ENCODE measurements at regions not wholly inside any gene's neighbourhood (a gene's known extent, or its start where the extent isn't known, plus 50 kb on each side); places are given as distances from the start of the nearest gene placed in this dataset.

DNA sequence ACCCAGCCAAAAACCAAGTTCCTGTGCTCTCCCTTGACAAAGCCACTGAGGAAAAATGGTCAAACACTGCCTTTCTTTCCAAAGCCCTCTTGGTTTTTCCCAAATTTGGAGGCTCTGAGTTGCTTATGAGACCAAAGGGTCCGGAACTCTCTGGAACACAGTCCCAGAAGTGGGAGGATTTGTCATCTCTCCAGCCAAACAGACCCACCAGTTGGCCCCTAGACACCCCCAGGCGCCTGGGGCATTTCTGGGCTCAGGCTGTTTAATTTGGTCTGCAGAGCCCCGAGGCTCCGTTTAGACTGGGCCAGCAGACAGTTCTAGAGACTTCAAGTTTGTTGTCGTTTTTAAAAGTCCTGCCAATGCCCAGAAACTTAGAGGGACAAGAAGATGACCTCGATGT is 239.1 kb downstream of the SEC14L1 start:
- no peaks in the 10 kb centered on the region for H3F3A ChIP-seq (ENCODE audit: low read length, unreplicated experiment)
- no peaks in the 10 kb centered on the region for H3K9me3 ChIP-seq (ENCODE audit: low read length)
- ChIA-PET CTCF (no interaction called here), POLR2A (ENCODE audit: unreplicated experiment) (no interaction called here)
- no peak overlapping the region for H3K9ac ChIP-seq (ENCODE audit: low read length)
- TF ChIP-seq EZH2 (IDR thresholded peaks at IDR 0.05; ENCODE audit: low read length, unreplicated experiment) (no peak), EZH2phosphoT487 (IDR thresholded peaks at IDR 0.05; ENCODE audit: borderline replicate concordance, low read length) (no peak)
- TF ChIP-seq, protein P1, sequence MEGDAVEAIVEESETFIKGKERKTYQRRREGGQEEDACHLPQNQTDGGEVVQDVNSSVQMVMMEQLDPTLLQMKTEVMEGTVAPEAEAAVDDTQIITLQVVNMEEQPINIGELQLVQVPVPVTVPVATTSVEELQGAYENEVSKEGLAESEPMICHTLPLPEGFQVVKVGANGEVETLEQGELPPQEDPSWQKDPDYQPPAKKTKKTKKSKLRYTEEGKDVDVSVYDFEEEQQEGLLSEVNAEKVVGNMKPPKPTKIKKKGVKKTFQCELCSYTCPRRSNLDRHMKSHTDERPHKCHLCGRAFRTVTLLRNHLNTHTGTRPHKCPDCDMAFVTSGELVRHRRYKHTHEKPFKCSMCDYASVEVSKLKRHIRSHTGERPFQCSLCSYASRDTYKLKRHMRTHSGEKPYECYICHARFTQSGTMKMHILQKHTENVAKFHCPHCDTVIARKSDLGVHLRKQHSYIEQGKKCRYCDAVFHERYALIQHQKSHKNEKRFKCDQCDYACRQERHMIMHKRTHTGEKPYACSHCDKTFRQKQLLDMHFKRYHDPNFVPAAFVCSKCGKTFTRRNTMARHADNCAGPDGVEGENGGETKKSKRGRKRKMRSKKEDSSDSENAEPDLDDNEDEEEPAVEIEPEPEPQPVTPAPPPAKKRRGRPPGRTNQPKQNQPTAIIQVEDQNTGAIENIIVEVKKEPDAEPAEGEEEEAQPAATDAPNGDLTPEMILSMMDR (conservative IDR thresholded peaks at IDR 0.05; ENCODE audit: low read depth, low read length), result no peak
- intact Hi-C loops (cut with micrococcal nuclease), result no loop called here
- peaks cover 95% of the 10 kb centered on the region for H3K79me2 ChIP-seq (ENCODE audit: low read length)
- H3K4me1 ChIP-seq (ENCODE audit: insufficient read depth, low read length), result no peaks in the 10 kb centered on the region
- no peaks in the 10 kb centered on the region for H3K9me2 ChIP-seq (replicated peaks; ENCODE audit: low read length)
- H3K4me2 ChIP-seq (ENCODE audit: low read length), result no peak overlapping the region
- BruUV-seq (replicated peaks), result no TSS peak
- H2AFZ ChIP-seq (ENCODE audit: low read length), result no peak overlapping the region
- no peak overlapping the region for H3K4me3 ChIP-seq (ENCODE audit: low read length)
- DNase-seq (no peak), ATAC-seq (no peak)
- peaks cover 64% of the 10 kb centered on the region for H4K20me1 ChIP-seq (ENCODE audit: low read length)
- no peak overlapping the region for H3K27ac ChIP-seq (ENCODE audit: low read length)
- H3K36me3 ChIP-seq (ENCODE audit: low read depth, low read length), result no peaks in the 10 kb centered on the region; the same call in 1 of the 2 replicates
- no peaks in the 10 kb centered on the region for H3K27me3 ChIP-seq (ENCODE audit: low read length)

DNA sequence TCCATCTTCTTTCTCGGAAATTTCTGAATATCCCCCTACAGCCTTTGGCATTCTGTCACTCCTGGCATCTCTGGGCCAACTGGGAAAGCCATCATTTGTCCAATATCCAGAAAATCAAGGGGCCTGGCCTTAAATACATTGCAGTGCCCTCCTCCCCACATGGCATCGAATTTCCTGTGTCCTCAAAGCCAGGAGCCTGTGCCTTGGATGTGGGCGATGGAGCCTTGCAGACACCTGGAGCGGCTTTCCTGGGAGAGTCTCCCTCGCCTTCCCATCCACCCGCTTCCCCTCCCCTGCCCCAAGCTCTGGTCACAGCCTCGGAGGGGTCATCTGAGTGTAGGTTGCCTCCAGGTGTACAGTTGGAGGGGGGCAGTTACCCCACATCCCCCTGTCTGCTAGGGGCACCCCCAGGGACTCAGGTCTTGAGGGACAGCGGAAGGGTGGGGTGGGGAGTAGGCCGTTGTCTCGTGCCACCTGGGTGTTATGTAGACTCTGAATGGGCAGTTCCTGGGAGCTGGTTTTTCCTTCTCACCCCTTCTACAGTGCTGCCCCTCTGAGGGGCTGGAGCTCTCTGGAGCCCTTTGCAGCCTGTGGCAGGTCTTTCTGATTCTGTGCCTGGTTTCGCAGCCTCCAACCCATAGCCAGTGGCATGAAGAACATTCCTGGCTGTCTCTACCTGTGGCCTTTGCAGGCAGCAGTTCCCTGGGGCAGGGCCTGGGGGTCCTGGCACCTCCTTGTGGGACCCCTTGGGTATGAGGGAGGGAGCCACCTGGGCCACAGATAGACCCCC is 239.8 kb downstream of the SEC14L1 start:
- no peaks in the 10 kb centered on the region for H3F3A ChIP-seq (ENCODE audit: low read length, unreplicated experiment)
- H4K20me1 ChIP-seq (ENCODE audit: low read length), result peaks cover 56% of the 10 kb centered on the region
- ATAC-seq (no peak), DNase-seq (no peak)
- POLR2A ChIA-PET (ENCODE audit: unreplicated experiment), result no interaction called here
- H3K9me3 ChIP-seq (ENCODE audit: low read length), result no peaks in the 10 kb centered on the region
- no peak overlapping the region for H3K9ac ChIP-seq (ENCODE audit: low read length)
- H3K27ac ChIP-seq (ENCODE audit: low read length), result no peak overlapping the region
- no peaks in the 10 kb centered on the region for H3K27me3 ChIP-seq (ENCODE audit: low read length)
- H3K36me3 ChIP-seq (ENCODE audit: low read depth, low read length), result no peaks in the 10 kb centered on the region; the same call in 1 of the 2 replicates
- no peak overlapping the region for H3K4me3 ChIP-seq (ENCODE audit: low read length)
- H3K9me2 ChIP-seq (replicated peaks; ENCODE audit: low read length), result no peaks in the 10 kb centered on the region
- H2AFZ ChIP-seq (ENCODE audit: low read length), result no peak overlapping the region
- no peak overlapping the region for H3K4me2 ChIP-seq (ENCODE audit: low read length)
- CTCF ChIA-PET, result no interaction called here
- intact Hi-C loops (cut with micrococcal nuclease), result no loop called here
- BruUV-seq (replicated peaks), result no TSS peak
- TF ChIP-seq, protein P1 (conservative IDR thresholded peaks at IDR 0.05; ENCODE audit: low read depth, low read length), result no peak
- H3K4me1 ChIP-seq (ENCODE audit: insufficient read depth, low read length), result no peaks in the 10 kb centered on the region
- peaks cover 95% of the 10 kb centered on the region for H3K79me2 ChIP-seq (ENCODE audit: low read length)

DNA sequence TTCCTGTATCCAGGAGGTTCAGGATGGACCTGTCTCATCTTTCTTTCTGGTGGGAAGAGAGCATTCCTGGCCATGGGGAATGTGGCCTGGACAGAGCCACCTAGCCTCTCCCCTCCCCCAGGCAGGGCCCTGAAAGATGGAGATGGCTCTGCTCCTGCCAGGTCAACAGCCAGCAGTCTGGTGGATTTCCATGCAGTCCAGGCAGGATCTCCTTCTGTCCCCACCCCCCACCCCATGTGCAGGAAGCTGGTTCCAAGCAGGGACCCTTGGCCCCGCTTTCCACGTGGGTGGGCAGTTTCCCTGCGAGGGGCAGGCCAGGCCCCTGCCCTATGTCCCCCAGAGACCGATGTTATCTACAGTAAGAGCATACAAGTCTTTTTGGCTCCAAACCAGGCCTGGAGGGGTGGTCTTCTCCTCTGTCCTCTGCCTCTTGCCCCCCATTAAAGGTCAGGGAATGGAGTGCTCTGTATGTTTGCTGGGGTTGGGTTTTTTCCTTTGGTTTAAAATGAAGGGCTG is 240.5 kb downstream of the SEC14L1 start:
- H3F3A ChIP-seq (ENCODE audit: low read length, unreplicated experiment), result no peaks in the 10 kb centered on the region
- no peak overlapping the region for H2AFZ ChIP-seq (ENCODE audit: low read length)
- H4K20me1 ChIP-seq (ENCODE audit: low read length), result peaks cover 50% of the 10 kb centered on the region
- H3K9me2 ChIP-seq (replicated peaks; ENCODE audit: low read length), result no peaks in the 10 kb centered on the region
- no peak overlapping the region for H3K9ac ChIP-seq (ENCODE audit: low read length)
- ChIA-PET POLR2A (ENCODE audit: unreplicated experiment) (no interaction called here), CTCF (no interaction called here)
- no peak overlapping the region for H3K4me3 ChIP-seq (ENCODE audit: low read length)
- peaks cover 95% of the 10 kb centered on the region for H3K79me2 ChIP-seq (ENCODE audit: low read length)
- no peak overlapping the region for H3K4me2 ChIP-seq (ENCODE audit: low read length)
- H3K27me3 ChIP-seq (ENCODE audit: low read length), result no peaks in the 10 kb centered on the region
- TF ChIP-seq EZH2 (IDR thresholded peaks at IDR 0.05; ENCODE audit: low read length, unreplicated experiment) (no peak), EZH2phosphoT487 (IDR thresholded peaks at IDR 0.05; ENCODE audit: borderline replicate concordance, low read length) (no peak)
- TF ChIP-seq, protein P1 (conservative IDR thresholded peaks at IDR 0.05; ENCODE audit: low read depth, low read length), result no peak
- DNase-seq (no peak), ATAC-seq (no peak)
- H3K27ac ChIP-seq (ENCODE audit: low read length), result no peak overlapping the region
- intact Hi-C loops (cut with micrococcal nuclease), result no loop called here
- no TSS peak for BruUV-seq (replicated peaks)
- H3K9me3 ChIP-seq (ENCODE audit: low read length), result no peaks in the 10 kb centered on the region
- H3K4me1 ChIP-seq (ENCODE audit: insufficient read depth, low read length), result no peaks in the 10 kb centered on the region
- no peaks in the 10 kb centered on the region; the same call in 1 of the 2 replicates for H3K36me3 ChIP-seq (ENCODE audit: low read depth, low read length)

Data from PC-3 (cell line).